ENCODE measurements at regions not wholly inside any gene's neighbourhood (a gene's known extent, or its start where the extent isn't known, plus 50 kb on each side); places are given as distances from the start of the nearest gene placed in this dataset.

- no peak overlapping the region for H2AFZ ChIP-seq (ENCODE audit: low read depth, low read length, poor library complexity, severe bottlenecking)
- RAD21 ChIA-PET (ENCODE audit: low non-redundant PET in 1 of 2, low total read pairs in 2 of 2, uncharacterized antibody in 2 of 2, unreplicated experiment in 2 of 2): no interaction called here
Observed at GRCh38 chr14:38866461-38866860, 236.6 kb downstream of the SEC23A start.

More at GRCh38 chr14:38866461-38866860, 236.6 kb downstream of the SEC23A start:
- TF ChIP-seq POLR2A (IDR thresholded peaks at IDR 0.05; ENCODE audit: borderline replicate concordance, extremely low read depth, insufficient read depth, insufficient read length) (no peak), RAD21 (IDR thresholded peaks at IDR 0.05; ENCODE audit: low read depth) (no peak), ZFX (IDR thresholded peaks at IDR 0.05) (no peak), EZH2phosphoT487 (IDR thresholded peaks at IDR 0.05; ENCODE audit: borderline replicate concordance) (no peak), REST (IDR thresholded peaks at IDR 0.05; ENCODE audit: low read depth) (no peak), ZNF274 (IDR thresholded peaks at IDR 0.05; ENCODE audit: low read depth, low read length) (no peak), MAX (IDR thresholded peaks at IDR 0.05) (no peak), ATF3 (IDR thresholded peaks at IDR 0.05) (no peak), CBX3 (IDR thresholded peaks at IDR 0.05; ENCODE audit: low read depth) (no peak), CEBPB (IDR thresholded peaks at IDR 0.05; ENCODE audit: low read depth) (no peak), TCF7L2 (IDR thresholded peaks at IDR 0.05; ENCODE audit: borderline replicate concordance, extremely low read depth, insufficient read depth, insufficient read length) (no peak), SRF (IDR thresholded peaks at IDR 0.05; ENCODE audit: low read depth) (no peak), EGR1 (IDR thresholded peaks at IDR 0.05; ENCODE audit: low read depth) (no peak), POLR2AphosphoS5 (IDR thresholded peaks at IDR 0.05; ENCODE audit: low read depth, low read length) (no peak), EZH2 (IDR thresholded peaks at IDR 0.05) (no peak), SIN3A (IDR thresholded peaks at IDR 0.05; ENCODE audit: low read depth) (no peak), SP1 (IDR thresholded peaks at IDR 0.05; ENCODE audit: low read depth) (no peak)
- DNase-seq (ENCODE audit: low read depth, low spot score) (no peak), ATAC-seq (no peak)
- no peaks in the 10 kb centered on the region for H3K9me2 ChIP-seq (ENCODE audit: insufficient read depth)
- H3K4me1 ChIP-seq (ENCODE audit: control insufficient read depth in 1 of 2, insufficient read depth in 2 of 2, low read length in 2 of 2): no peaks in the 10 kb centered on the region
- H3K9ac ChIP-seq (ENCODE audit: low read length): no peak overlapping the region
- H4K20me1 ChIP-seq (ENCODE audit: insufficient read depth): no peaks in the 10 kb centered on the region
- H3K79me2 ChIP-seq (ENCODE audit: insufficient read depth, low read length): no peaks in the 10 kb centered on the region
- BruUV-seq (replicated peaks): no TSS peak
- no peaks in the 10 kb centered on the region for H3K36me3 ChIP-seq (ENCODE audit: control insufficient read depth in 1 of 2, insufficient read depth in 2 of 2, low read length in 2 of 2)
- POLR2A ChIA-PET: no interaction called here
- H3K27me3 ChIP-seq (ENCODE audit: insufficient read depth, low read length): no peaks in the 10 kb centered on the region
- H3K4me2 ChIP-seq (ENCODE audit: low read length): no peak overlapping the region
- no peak overlapping the region for H3K27ac ChIP-seq (ENCODE audit: low read depth, low read length)
- CTCF ChIA-PET: no interaction called here
- intact Hi-C loops (cut with micrococcal nuclease): loop anchor here (2.0 to 10.0 kb wide), 3 partner anchors 148 to 622 kb away; no protein-coding TSS in a partner anchor
- no peak overlapping the region for H3K4me3 ChIP-seq (replicated peaks in 1 of 2; ENCODE audit: low read depth in 1 of 2, low read length in 2 of 2)
- no peaks in the 10 kb centered on the region for H3K9me3 ChIP-seq (ENCODE audit: control insufficient read depth in 1 of 2, insufficient read depth in 1 of 2, low read depth in 1 of 2, low read length in 2 of 2)

Data from HCT116 (cell line).